HG02973 (cell line): ENCODE measurements at regions not wholly inside any gene's neighbourhood (a gene's known extent, or its start where the extent isn't known, plus 50 kb on each side); places are given as distances from the start of the nearest gene placed in this dataset.
A peak's percentile ranks its signal among the peaks of the same experiment; 100 is the strongest.
"Not testable (repeated sequence)": the region's sequence is repeated elsewhere in the genome, so short reads cannot be mapped to it uniquely, and the experiment has no call there.

Source experiments
- ATAC-seq: cut with Tn5 transposase; IDR thresholded peaks from one replicate; pipeline ENCODE4 v1.9.1; 2021; ENCODE audit warnings: moderate library complexity; ENCODE audit not compliant: unreplicated experiment

- ATAC-seq = no peak
These were observed 59.3 kb upstream of the ZNF217 start for GRCh38 chr20:53652859-53653517.

GRCh38 chr20:53652090-53652858 is 58.6 kb upstream of the ZNF217 start:
- peak; percentile 54 for ATAC-seq

- ATAC-seq = not testable (repeated sequence)
These were observed 55.9 kb upstream of the ZNF217 start for GRCh38 chr20:53649493-53649892.

GRCh38 chr20:53647286-53647821 is 53.7 kb upstream of the ZNF217 start:
- ATAC-seq = no peak

- ATAC-seq = no peak
These were observed 52.9 kb upstream of the ZNF217 start for GRCh38 chr20:53646550-53646949.

GRCh38 chr20:53645582-53645897 is 51.9 kb upstream of the ZNF217 start:
- ATAC-seq = no peak

GRCh38 chr20:53644108-53644507 is 50.5 kb upstream of the ZNF217 start:
- not testable (repeated sequence) for ATAC-seq
